Cardiac muscle cell (in vitro differentiated cells and primary cell): ENCODE measurements at regions not wholly inside any gene's neighbourhood (a gene's known extent, or its start where the extent isn't known, plus 50 kb on each side); places are given as distances from the start of the nearest gene placed in this dataset.

Experiments used
- DNase-seq, 2 donors: peaks; one replicate each; pipeline versions ENCODE4 v3.0.0 to v3.0.0-alpha.2; 2010 to 2017; ENCODE audit warnings: low read depth in 1 of 2, low spot score in 1 of 2
- H3K27ac ChIP-seq: fragments of 200-600 bp; sonication (generic); 2 replicates; pipeline ENCODE4 v1.5.1; 2016
- H3K27me3 ChIP-seq: fragments of 200-600 bp; sonication (generic); 2 replicates; pipeline ENCODE4 v1.6.0; 2016; ENCODE audit warnings: control low read depth
- H3K36me3 ChIP-seq: fragments of 200-600 bp; sonication (generic); 2 replicates; pipeline ENCODE4 v1.5.1; 2016; ENCODE audit warnings: control low read depth
- H3K4me1 ChIP-seq: fragments of 200-600 bp; sonication (generic); 2 replicates; pipeline ENCODE4 v1.8.1; 2017; ENCODE audit warnings: low read depth, mild to moderate bottlenecking, mixed run types
- H3K4me3 ChIP-seq: fragments of 200-600 bp; sonication (generic); 2 replicates; pipeline ENCODE4 v1.5.1; 2016; ENCODE audit warnings: mild to moderate bottlenecking
- H3K9me3 ChIP-seq: fragments of 200-600 bp; sonication (generic); 2 replicates; pipeline ENCODE4 v1.5.1; 2017; ENCODE audit warnings: low read depth, mild to moderate bottlenecking, control low read depth
- TF ChIP-seq, protein P1 (sequence below): IDR thresholded peaks from 2 replicates; pipeline ENCODE4 v1.5.1; 2012; ENCODE audit warnings: low read depth, mild to moderate bottlenecking, low read length

DNA sequence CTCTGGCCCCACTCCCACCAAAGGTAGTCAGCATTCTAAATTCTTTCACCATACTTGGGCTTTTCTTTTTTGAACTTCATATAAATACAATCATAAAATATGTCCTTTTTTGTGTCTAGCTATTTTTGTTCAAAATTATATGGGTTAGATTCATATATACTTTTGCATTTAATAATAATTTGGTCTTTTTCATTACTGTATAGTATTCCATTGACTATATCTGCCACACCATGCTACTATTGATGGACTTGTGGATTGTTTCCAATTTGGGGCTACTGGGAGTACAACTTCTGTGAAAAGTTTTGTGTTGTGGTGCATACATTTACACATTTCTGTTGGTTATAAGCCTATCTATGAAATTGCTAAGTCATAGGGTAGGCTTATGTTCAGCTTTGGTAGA, 85.7 kb downstream of the GLUL start:
- H3K4me1 ChIP-seq: no peaks in the 10 kb centered on the region
- H3K4me3 ChIP-seq: no peak overlapping the region
- TF ChIP-seq, protein P1, sequence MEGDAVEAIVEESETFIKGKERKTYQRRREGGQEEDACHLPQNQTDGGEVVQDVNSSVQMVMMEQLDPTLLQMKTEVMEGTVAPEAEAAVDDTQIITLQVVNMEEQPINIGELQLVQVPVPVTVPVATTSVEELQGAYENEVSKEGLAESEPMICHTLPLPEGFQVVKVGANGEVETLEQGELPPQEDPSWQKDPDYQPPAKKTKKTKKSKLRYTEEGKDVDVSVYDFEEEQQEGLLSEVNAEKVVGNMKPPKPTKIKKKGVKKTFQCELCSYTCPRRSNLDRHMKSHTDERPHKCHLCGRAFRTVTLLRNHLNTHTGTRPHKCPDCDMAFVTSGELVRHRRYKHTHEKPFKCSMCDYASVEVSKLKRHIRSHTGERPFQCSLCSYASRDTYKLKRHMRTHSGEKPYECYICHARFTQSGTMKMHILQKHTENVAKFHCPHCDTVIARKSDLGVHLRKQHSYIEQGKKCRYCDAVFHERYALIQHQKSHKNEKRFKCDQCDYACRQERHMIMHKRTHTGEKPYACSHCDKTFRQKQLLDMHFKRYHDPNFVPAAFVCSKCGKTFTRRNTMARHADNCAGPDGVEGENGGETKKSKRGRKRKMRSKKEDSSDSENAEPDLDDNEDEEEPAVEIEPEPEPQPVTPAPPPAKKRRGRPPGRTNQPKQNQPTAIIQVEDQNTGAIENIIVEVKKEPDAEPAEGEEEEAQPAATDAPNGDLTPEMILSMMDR: no peak
- H3K9me3 ChIP-seq: no peaks in the 10 kb centered on the region
- DNase-seq: no peak
- H3K27ac ChIP-seq: no peak overlapping the region
- no peaks in the 10 kb centered on the region for H3K36me3 ChIP-seq
- H3K27me3 ChIP-seq: no peaks in the 10 kb centered on the region

DNA sequence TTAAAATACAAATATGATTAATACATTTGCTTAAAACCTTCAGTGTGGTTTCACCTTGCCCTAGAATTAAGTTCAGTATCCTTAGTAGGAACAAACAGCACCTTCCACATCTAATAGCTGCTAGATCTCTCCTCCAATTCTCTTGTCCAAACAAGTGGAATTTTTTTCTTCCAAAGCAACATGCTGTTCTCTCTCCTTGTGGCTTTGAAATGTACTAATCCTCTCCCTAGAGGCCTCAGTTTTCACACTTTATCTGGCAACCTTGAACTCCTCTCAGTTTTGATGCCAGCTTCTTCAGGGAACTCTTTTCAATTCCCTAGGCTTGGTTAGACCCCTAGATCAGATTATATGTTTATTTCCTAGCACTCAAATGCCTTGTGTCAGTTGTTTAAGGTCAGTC, 87.0 kb downstream of the GLUL start:
- Histone ChIP-seq H3K27me3 (no peaks in the 10 kb centered on the region), H3K36me3 (no peaks in the 10 kb centered on the region), H3K9me3 (no peaks in the 10 kb centered on the region), H3K27ac (no peak overlapping the region), H3K4me1 (no peaks in the 10 kb centered on the region), H3K4me3 (no peak overlapping the region)
- TF ChIP-seq, protein P1: no peak
- DNase-seq: peak in 1 of 2 donors; percentile 54

GRCh38 chr1:182304218-182304617, 87.4 kb downstream of the GLUL start:
- Histone ChIP-seq H3K4me1 (no peaks in the 10 kb centered on the region), H3K36me3 (no peaks in the 10 kb centered on the region), H3K4me3 (no peak overlapping the region), H3K27me3 (no peaks in the 10 kb centered on the region), H3K9me3 (no peaks in the 10 kb centered on the region), H3K27ac (no peak overlapping the region)
- DNase-seq: no peak
- TF ChIP-seq, protein P1: no peak

GRCh38 chr1:182303778-182304177, 87.8 kb downstream of the GLUL start:
- TF ChIP-seq, protein P1: no peak
- no peak for DNase-seq
- Histone ChIP-seq H3K4me1 (no peaks in the 10 kb centered on the region), H3K4me3 (no peak overlapping the region), H3K27me3 (no peaks in the 10 kb centered on the region), H3K27ac (no peak overlapping the region), H3K36me3 (no peaks in the 10 kb centered on the region), H3K9me3 (no peaks in the 10 kb centered on the region)

DNA sequence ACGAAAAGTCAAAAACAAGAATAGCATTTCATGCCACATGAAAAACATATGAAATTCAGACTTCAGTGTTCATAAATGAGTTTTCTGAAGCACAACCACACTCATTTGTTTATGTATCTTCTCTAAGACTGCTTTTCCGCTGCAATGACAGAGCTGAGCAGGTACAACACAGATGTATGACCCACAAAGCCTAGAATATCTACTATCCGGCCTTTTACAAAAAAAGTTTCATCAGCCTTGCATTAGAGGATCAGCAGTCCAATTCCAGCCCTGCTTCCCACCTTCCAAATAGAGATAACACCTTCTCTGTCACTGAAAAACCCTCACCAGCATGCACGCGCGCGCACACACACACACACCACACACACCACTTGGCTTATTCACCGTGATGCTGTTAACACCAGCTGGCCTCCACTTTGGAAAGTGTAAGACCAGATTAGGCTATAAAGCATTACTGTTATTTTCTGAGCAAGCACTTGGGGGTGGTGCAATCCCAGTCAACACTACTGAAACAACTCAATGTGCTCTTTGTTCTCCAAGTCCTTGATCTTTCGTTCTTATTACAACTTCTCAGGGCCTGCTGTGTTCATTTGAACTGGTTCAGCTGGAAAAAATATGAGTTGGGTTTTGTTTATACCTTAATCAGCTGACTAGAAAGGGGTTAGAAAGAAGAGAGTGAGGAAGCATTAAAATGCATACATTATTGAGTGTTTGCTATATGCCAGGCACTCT, 90.0 kb downstream of the GLUL start:
- Histone ChIP-seq H3K4me3 (no peak overlapping the region), H3K27me3 (no peaks in the 10 kb centered on the region), H3K4me1 (no peaks in the 10 kb centered on the region), H3K27ac (no peak overlapping the region), H3K36me3 (no peaks in the 10 kb centered on the region), H3K9me3 (no peaks in the 10 kb centered on the region)
- DNase-seq: peak; percentile 20 to 94
- TF ChIP-seq, protein P1: peak; percentile 19
